A549 (cell line): ENCODE measurements at regions not wholly inside any gene's neighbourhood (a gene's known extent, or its start where the extent isn't known, plus 50 kb on each side); places are given as distances from the start of the nearest gene placed in this dataset.

Experiments used
- ATOH8 ChIP-seq: fragments of 250-450 bp; sonication (Bioruptor Pico); IDR thresholded peaks from 2 replicates; pipeline ENCODE4 v1.5.0; 2020; ENCODE audit warnings: low read depth, mild to moderate bottlenecking, moderate library complexity
- CBX2 ChIP-seq: fragments of 200-600 bp; sonication (generic); IDR thresholded peaks from 2 replicates; pipeline ENCODE4 v1.6.1; 2016; ENCODE audit warnings: low read depth, mild to moderate bottlenecking, borderline replicate concordance
- CTCF ChIP-seq: fragments of >200 bp; sonication (Bioruptor Twin); formaldehyde crosslinking; IDR thresholded peaks from 3 replicates; pipeline ENCODE4 v1.5.1; 2016
- ELK1 ChIP-seq: fragments of 150-350 bp; IDR thresholded peaks from 2 replicates; pipeline ENCODE4 v1.6.1; 2014; ENCODE audit warnings: low read depth, mild to moderate bottlenecking, low read length
- ESRRA ChIP-seq: fragments of 150-350 bp; IDR thresholded peaks from 2 replicates; pipeline ENCODE4 v1.6.1; 2014; ENCODE audit warnings: mild to moderate bottlenecking, low read length, borderline replicate concordance
- GATA3 ChIP-seq: IDR thresholded peaks from 2 replicates; pipeline ENCODE4 v1.6.1; 2012; ENCODE audit warnings: borderline replicate concordance
- HOXA7 ChIP-seq: fragments of 250-450 bp; sonication (Bioruptor Pico); IDR thresholded peaks from 2 replicates; pipeline ENCODE4 v1.5.0; 2020; ENCODE audit warnings: mild to moderate bottlenecking, moderate library complexity
- MAX ChIP-seq: IDR thresholded peaks from 2 replicates; pipeline ENCODE4 v1.6.1; 2012
- MAZ ChIP-seq: fragments of 150-350 bp; IDR thresholded peaks from 2 replicates; pipeline ENCODE4 v1.6.1; 2014; ENCODE audit warnings: antibody characterized with exemption, low read depth, low read length, borderline replicate concordance
- POLR2A ChIP-seq: IDR thresholded peaks from 2 replicates; pipeline ENCODE4 v1.6.1; 2012; ENCODE audit warnings: mild to moderate bottlenecking, low read length
- RFX5 ChIP-seq: fragments of 450-650 bp; IDR thresholded peaks from 2 replicates; pipeline ENCODE4 v1.7.1; 2014; ENCODE audit warnings: antibody characterized with exemption, mild to moderate bottlenecking, moderate library complexity
- USF2 ChIP-seq: fragments of 450-650 bp; IDR thresholded peaks from 2 replicates; pipeline ENCODE4 v1.6.1; 2014; ENCODE audit warnings: antibody characterized with exemption

GRCh38 chr2:16121231-16121985, 181.1 kb downstream of the MYCN start:
- TF ChIP-seq ATOH8: no peak
- TF ChIP-seq GATA3: no peak
- TF ChIP-seq CBX2: no peak
- TF ChIP-seq HOXA7: no peak
- no peak for TF ChIP-seq CTCF
- no peak for TF ChIP-seq POLR2A
- TF ChIP-seq RFX5: no peak
- no peak for TF ChIP-seq MAX
- no peak for TF ChIP-seq MAZ
- TF ChIP-seq ELK1: no peak
- no peak for TF ChIP-seq USF2
- no peak for TF ChIP-seq ESRRA
